ENCODE measurements at regions not wholly inside any gene's neighbourhood (a gene's known extent, or its start where the extent isn't known, plus 50 kb on each side); places are given as distances from the start of the nearest gene placed in this dataset.

DNA sequence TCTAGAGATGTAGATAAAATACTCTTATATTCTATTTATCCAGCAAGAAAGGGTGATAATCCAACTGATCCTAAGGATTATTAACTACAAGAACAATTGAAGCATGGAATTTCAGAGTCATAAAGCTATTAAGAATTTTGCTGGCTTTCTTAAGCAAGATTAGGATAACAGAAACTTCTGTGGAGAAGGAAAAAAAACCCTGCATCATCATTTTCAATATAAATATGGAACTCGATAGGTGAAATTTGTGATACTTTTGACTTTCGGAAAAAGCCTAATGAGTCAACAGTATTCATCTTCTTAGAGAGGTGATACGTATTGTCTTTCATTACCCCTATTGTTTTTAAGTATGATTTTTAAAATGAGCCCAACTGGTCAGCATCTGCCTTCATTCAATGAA lies 593.3 kb downstream of the CPS1 start:
- no peak overlapping the region for H3K18ac ChIP-seq (ENCODE audit: extremely low read depth, low read length)
- H3K79me2 ChIP-seq (ENCODE audit: control insufficient read depth in 1 of 2, insufficient read depth in 2 of 2, low read length in 2 of 2): no peaks in the 10 kb centered on the region
- H2AFZ ChIP-seq (ENCODE audit: low read length): no peak overlapping the region
- no peaks in the 10 kb centered on the region for H3K4me1 ChIP-seq (replicated peaks in 1 of 4; ENCODE audit: control insufficient read depth in 3 of 4, insufficient read depth in 4 of 4, low read length in 3 of 4)
- no peaks in the 10 kb centered on the region for H3K36me3 ChIP-seq (ENCODE audit: control insufficient read depth in 2 of 4, insufficient read depth in 4 of 4, low read length in 3 of 4)
- H3K27me3 ChIP-seq (replicated peaks in 1 of 4; ENCODE audit: control insufficient read depth in 3 of 4, extremely low read depth in 1 of 4, insufficient read depth in 3 of 4, low read length in 3 of 4): no peaks in the 10 kb centered on the region
- ChIA-PET POLR2A (ENCODE audit: partially characterized antibody) (no interaction called here), CTCF (ENCODE audit: partially characterized antibody) (no interaction called here)
- WGBS, 2 experiments (ENCODE audit: extremely low coverage in 1 of 2, insufficient coverage in 1 of 2, insufficient read length in 1 of 2, insufficient replicate concordance in 2 of 2, low coverage in 1 of 2, low lambda C conversion rate in 2 of 2, missing lambda C conversion rate in 1 of 2): 97% methylated on average over 3 of the region's 3 CpGs; no CpG with 5 or more reads in 1 of the 2 experiments
- H3K14ac ChIP-seq (ENCODE audit: insufficient read length): no peak overlapping the region
- no peak overlapping the region for H3K4me3 ChIP-seq (ENCODE audit: extremely low read depth in 1 of 4, insufficient read depth in 2 of 4, low read depth in 3 of 4, low read length in 4 of 4)
- H4K20me1 ChIP-seq (replicated peaks in 1 of 2; ENCODE audit: control insufficient read depth in 1 of 2, insufficient read depth in 2 of 2, low read length in 2 of 2): no peaks in the 10 kb centered on the region
- H4K91ac ChIP-seq (replicated peaks; ENCODE audit: insufficient read length, low read length): no peak overlapping the region
- H2BK12ac ChIP-seq (ENCODE audit: low read depth, low read length): no peak overlapping the region
- no peak overlapping the region for H2AK5ac ChIP-seq (ENCODE audit: low read depth, low read length)
- no peaks in the 10 kb centered on the region for H3K9me3 ChIP-seq (ENCODE audit: insufficient read depth in 2 of 2, low read depth in 1 of 2, low read length in 1 of 2)
- FAIRE-seq: no peak
- no peak overlapping the region for H4K8ac ChIP-seq (ENCODE audit: extremely low read depth, insufficient read depth, low read length)
- H3K79me1 ChIP-seq (ENCODE audit: low read depth, low read length): no peaks in the 10 kb centered on the region
- H3K27ac ChIP-seq (ENCODE audit: low read depth, low read length): no peak overlapping the region
- no peak overlapping the region for H2BK120ac ChIP-seq (replicated peaks; ENCODE audit: low read depth, low read length)
- H3K56ac ChIP-seq (replicated peaks; ENCODE audit: insufficient read length, low read depth, low read length): no peak overlapping the region
- H3K23ac ChIP-seq (ENCODE audit: insufficient read length): no peak overlapping the region
- no peak overlapping the region for H3K4me2 ChIP-seq (ENCODE audit: insufficient read depth in 1 of 2, low read depth in 2 of 2, low read length in 2 of 2)
- H3K9ac ChIP-seq (replicated peaks in 1 of 4; ENCODE audit: extremely low read depth in 1 of 4, low read depth in 3 of 4, low read length in 3 of 4): no peak overlapping the region
- H2BK20ac ChIP-seq (ENCODE audit: low read length): no peak overlapping the region
- H4K5ac ChIP-seq (ENCODE audit: insufficient read length, low read depth, low read length): no peak overlapping the region
- H2BK15ac ChIP-seq (ENCODE audit: low read length): no peak overlapping the region
- H2BK5ac ChIP-seq (ENCODE audit: low read depth, low read length): no peak overlapping the region
- H3K23me2 ChIP-seq (ENCODE audit: low read depth, low read length): no peaks in the 10 kb centered on the region; the same call in 1 of the 2 replicates
- H3K4ac ChIP-seq (replicated peaks; ENCODE audit: insufficient read length, low read depth, low read length): no peak overlapping the region
- DNase-seq (ENCODE audit: low read depth in 1 of 2, low spot score in 2 of 2): no peak
- no peak for TF ChIP-seq NANOG (IDR thresholded peaks at IDR 0.05; ENCODE audit: insufficient read depth, low read depth, low read length, poor library complexity, severe bottlenecking)
- no peak for TF ChIP-seq SIRT6 (IDR thresholded peaks at IDR 0.05; ENCODE audit: low read length)
- TF ChIP-seq NRF1 (IDR thresholded peaks at IDR 0.05; ENCODE audit: low read depth, low read length): no peak
- TF ChIP-seq KDM5A (IDR thresholded peaks at IDR 0.05; ENCODE audit: low read length): no peak
- no peak for TF ChIP-seq TEAD4 (IDR thresholded peaks at IDR 0.05; ENCODE audit: low read depth, low read length)
- TF ChIP-seq, protein P1, sequence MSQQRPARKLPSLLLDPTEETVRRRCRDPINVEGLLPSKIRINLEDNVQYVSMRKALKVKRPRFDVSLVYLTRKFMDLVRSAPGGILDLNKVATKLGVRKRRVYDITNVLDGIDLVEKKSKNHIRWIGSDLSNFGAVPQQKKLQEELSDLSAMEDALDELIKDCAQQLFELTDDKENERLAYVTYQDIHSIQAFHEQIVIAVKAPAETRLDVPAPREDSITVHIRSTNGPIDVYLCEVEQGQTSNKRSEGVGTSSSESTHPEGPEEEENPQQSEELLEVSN (IDR thresholded peaks at IDR 0.05): no peak
- TF ChIP-seq HDAC6 (IDR thresholded peaks at IDR 0.05; ENCODE audit: low read depth, low read length): no peak
- TF ChIP-seq POLR2A (IDR thresholded peaks at IDR 0.05; ENCODE audit: control extremely low read depth in 1 of 2, low read depth in 2 of 2, low read length in 2 of 2): no peak
- TF ChIP-seq JUND (IDR thresholded peaks at IDR 0.05; ENCODE audit: low read length): no peak
- TF ChIP-seq POLR2AphosphoS5 (IDR thresholded peaks at IDR 0.05; ENCODE audit: low read depth, low read length): no peak
- no peak for TF ChIP-seq CTBP2 (IDR thresholded peaks at IDR 0.05; ENCODE audit: borderline replicate concordance, insufficient read depth, insufficient read length, low read length)
- TF ChIP-seq CBX8 (IDR thresholded peaks at IDR 0.05; ENCODE audit: borderline replicate concordance, low read depth, low read length): no peak
- TF ChIP-seq HDAC2 (IDR thresholded peaks at IDR 0.05; ENCODE audit: borderline replicate concordance in 1 of 2, low read depth in 2 of 2, low read length in 2 of 2): no peak
- no peak for TF ChIP-seq RXRA (IDR thresholded peaks at IDR 0.05; ENCODE audit: insufficient read depth, low read depth, low read length)
- TF ChIP-seq TAF1 (IDR thresholded peaks at IDR 0.05; ENCODE audit: low read depth, low read length): no peak
